H1 (cell line): ENCODE measurements at regions not wholly inside any gene's neighbourhood (a gene's known extent, or its start where the extent isn't known, plus 50 kb on each side); places are given as distances from the start of the nearest gene placed in this dataset.

Experiments used
- ATF3 ChIP-seq: IDR thresholded peaks from 2 replicates; pipeline ENCODE4 v1.6.1; 2011; ENCODE audit warnings: low read depth, mild to moderate bottlenecking, low read length; ENCODE audit not compliant: insufficient read depth
- CEBPB ChIP-seq: IDR thresholded peaks from 2 replicates; pipeline ENCODE4 v1.6.1; 2012; ENCODE audit warnings: low read depth, low read length
- CHD7 ChIP-seq: fragments of 300-600 bp; sonication (generic); IDR thresholded peaks from 2 replicates; pipeline ENCODE4 v1.7.1; 2012; ENCODE audit warnings: low read length, moderate library complexity, mild to moderate bottlenecking, inconsistent platforms; ENCODE audit not compliant: insufficient replicate concordance
- HDAC2 ChIP-seq, 2 experiments: fragments of 300-600 bp in 1 of 2; sonication (generic) in 1 of 2; IDR thresholded peaks; 2 replicates each; pipeline ENCODE4 v1.6.1; 2011 to 2012; ENCODE audit warnings: low read depth in 2 of 2, low read length in 2 of 2, mild to moderate bottlenecking in 2 of 2, moderate library complexity in 2 of 2, borderline replicate concordance in 1 of 2, inconsistent platforms in 1 of 2
- NRF1 ChIP-seq: IDR thresholded peaks from 2 replicates; pipeline ENCODE4 v1.6.1; 2011; ENCODE audit warnings: mild to moderate bottlenecking, low read depth, low read length, improper control_type of control experiment
- SRF ChIP-seq: IDR thresholded peaks from 2 replicates; pipeline ENCODE4 v1.6.1; 2011; ENCODE audit warnings: mild to moderate bottlenecking, low read depth, low read length, moderate library complexity
- TF ChIP-seq, protein P1 (sequence below), 3 experiments: IDR thresholded peaks; 1 replicate in 2 of 3; 2 replicates in 1 of 3; pipeline versions ENCODE4 v1.5.1 to v1.6.1; 2011; ENCODE audit warnings: low read length in 3 of 3, mild to moderate bottlenecking in 3 of 3, inconsistent platforms in 2 of 3, low read depth in 1 of 3, moderate library complexity in 1 of 3; ENCODE audit not compliant: insufficient read depth in 1 of 3; ENCODE audit errors: control extremely low read depth in 1 of 3

- TF ChIP-seq CHD7 (no peak), HDAC2 (IDR thresholded peaks at IDR 0.05; ENCODE audit: borderline replicate concordance in 1 of 2, low read depth in 2 of 2, low read length in 2 of 2) (no peak), SRF (no peak), NRF1 (no peak), CEBPB (no peak), ATF3 (no peak)
- TF ChIP-seq, protein P1, sequence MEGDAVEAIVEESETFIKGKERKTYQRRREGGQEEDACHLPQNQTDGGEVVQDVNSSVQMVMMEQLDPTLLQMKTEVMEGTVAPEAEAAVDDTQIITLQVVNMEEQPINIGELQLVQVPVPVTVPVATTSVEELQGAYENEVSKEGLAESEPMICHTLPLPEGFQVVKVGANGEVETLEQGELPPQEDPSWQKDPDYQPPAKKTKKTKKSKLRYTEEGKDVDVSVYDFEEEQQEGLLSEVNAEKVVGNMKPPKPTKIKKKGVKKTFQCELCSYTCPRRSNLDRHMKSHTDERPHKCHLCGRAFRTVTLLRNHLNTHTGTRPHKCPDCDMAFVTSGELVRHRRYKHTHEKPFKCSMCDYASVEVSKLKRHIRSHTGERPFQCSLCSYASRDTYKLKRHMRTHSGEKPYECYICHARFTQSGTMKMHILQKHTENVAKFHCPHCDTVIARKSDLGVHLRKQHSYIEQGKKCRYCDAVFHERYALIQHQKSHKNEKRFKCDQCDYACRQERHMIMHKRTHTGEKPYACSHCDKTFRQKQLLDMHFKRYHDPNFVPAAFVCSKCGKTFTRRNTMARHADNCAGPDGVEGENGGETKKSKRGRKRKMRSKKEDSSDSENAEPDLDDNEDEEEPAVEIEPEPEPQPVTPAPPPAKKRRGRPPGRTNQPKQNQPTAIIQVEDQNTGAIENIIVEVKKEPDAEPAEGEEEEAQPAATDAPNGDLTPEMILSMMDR (IDR thresholded peaks at IDR 0.05; ENCODE audit: control extremely low read depth in 1 of 3, insufficient read depth in 1 of 3, low read depth in 1 of 3, low read length in 3 of 3), result peak in 1 of 3 experiments; percentile 8; a peak in 1 of 4 replicates
- TF ChIP-seq, all 59 proteins: peak for 1
Measured at GRCh38 chr6:43996618-43997344, 130.5 kb downstream of the MRPL14 start (continued).
